Bone marrow (tissue), 2 donors: ENCODE measurements at regions not wholly inside any gene's neighbourhood (a gene's known extent, or its start where the extent isn't known, plus 50 kb on each side); places are given as distances from the start of the nearest gene placed in this dataset.
"Not testable (repeated sequence)": the region's sequence is repeated elsewhere in the genome, so short reads cannot be mapped to it uniquely, and the experiment has no call there.

ENCODE experiments used
- DNase-seq, 2 donors: peaks; one replicate each; lab custom pipeline; 2025; lab: John Stamatoyannopoulos, UW

DNA sequence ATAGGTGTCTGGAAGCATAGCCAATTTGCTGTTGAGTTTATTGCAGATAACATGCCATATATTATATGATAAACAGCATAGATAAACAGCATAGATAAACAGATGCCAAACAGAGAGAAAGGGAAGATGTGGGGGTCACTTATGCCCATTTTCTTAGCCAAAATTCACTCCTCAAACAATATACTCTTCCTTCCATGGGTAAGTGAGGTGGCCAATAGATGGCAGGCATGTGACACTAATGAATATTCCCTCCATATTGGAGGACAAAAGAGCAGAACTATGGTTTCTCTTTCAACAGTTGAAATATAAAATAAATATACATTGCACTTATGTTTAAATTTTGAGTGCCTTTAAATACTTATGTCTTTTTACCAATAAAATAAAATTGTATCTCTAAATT lies 1212.8 kb downstream of the REEP3 start:
- DNase-seq: no peak

GRCh38 chr10:64738462-64738861 lies 1217.3 kb downstream of the REEP3 start:
- DNase-seq: no peak

- DNase-seq: no peak
Measured at GRCh38 chr10:64745565-64745964, 1224.4 kb downstream of the REEP3 start.

DNA sequence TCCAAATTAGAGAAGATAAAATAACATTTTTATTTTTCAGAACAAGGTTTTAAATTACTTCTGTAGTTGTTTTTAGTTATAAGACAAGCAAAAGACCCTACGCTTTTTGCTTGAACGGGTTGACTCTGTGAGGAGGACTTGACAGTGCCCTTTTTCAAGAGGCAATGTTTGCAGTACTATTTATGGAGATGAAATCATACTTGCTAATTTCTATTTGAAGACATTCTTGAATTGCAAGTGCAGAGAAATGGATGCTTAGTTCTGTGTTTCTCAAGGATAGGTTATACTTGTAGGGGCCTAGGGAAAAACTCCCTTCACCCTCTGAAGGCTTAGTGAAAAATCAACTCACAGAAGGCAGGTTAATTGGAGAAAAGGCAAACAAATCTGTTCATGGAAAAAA lies 1229.5 kb downstream of the REEP3 start:
- no peak for DNase-seq

GRCh38 chr10:64753516-64753915 lies 1232.3 kb downstream of the REEP3 start:
- DNase-seq: no peak

GRCh38 chr10:64760371-64760770 lies 1239.2 kb downstream of the REEP3 start:
- no peak for DNase-seq

GRCh38 chr10:64762861-64763260 lies 1241.7 kb downstream of the REEP3 start:
- DNase-seq: no peak

DNA sequence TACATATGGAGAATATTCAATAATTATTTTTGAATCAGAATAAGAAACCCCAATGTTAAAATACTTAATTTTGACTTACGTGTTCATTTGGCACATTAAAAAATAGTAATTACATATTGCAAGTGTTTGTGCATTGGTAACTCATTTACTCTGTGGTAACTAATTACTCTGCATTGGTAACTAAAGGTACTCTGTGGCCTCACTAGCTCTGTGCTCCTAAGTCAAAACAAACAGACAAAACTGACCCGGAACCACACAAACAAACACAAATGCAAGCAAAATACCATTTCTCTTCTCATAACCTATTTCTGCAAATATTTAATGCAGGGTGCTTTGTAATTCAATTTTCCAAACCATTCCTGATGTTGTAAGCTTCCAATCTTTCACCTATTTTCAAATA lies 1244.3 kb downstream of the REEP3 start:
- DNase-seq: no peak

DNA sequence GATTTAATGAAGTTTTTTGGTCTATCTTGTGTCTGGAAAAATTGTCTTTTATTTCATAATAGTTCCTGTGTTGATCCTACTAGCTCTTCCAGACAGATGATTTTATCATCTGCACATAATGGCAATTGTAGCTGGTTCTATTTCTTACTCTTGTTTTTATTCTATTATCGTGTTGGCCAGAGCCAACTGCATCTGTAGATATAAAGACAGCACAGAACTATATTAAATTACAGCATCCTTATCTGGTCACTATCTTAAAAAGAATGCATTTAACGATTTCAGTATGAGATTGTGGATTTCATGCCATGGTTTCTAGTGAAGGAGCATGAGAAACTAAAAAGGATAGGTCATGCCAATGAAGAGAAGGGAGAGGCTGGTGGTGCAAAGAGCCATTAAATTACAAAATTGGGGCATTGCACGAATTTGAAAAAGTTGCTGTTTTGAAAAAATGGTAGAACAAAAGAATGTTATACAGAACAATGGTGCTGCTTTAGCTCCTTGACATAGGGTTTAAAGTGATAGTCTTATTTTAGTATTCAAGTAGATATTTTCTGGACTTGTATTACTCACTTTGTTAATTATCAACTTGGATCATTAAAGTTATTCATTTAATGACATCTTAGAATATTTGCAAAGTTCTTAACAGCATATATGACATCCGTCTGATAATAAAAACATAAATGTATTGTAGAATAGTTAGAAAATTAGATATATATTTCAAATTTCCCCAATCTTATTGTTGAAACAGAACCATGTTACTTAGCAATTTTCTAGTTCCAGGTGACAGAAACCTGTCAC lies 1250.3 kb downstream of the REEP3 start:
- no peak for DNase-seq

DNA sequence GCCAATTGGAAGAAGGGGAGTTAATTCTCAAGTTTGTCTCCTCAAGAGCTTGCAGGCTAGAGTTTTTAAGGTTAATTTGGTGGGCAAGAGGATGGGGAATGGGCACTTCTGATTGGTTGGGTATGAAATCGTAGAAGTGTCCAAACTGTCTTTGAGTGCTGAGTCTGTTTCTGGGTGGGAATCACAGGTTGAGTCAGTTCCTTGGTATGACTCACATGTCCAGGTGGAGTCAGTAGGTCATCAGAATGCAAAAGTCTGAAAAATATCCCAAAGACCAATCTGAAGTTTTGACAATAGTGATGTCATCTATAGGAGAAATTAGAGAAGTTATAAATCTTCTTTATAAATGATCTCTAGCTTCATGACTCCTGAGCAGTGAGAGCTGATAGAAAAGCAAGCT lies 1252.2 kb downstream of the REEP3 start:
- DNase-seq: no peak

DNA sequence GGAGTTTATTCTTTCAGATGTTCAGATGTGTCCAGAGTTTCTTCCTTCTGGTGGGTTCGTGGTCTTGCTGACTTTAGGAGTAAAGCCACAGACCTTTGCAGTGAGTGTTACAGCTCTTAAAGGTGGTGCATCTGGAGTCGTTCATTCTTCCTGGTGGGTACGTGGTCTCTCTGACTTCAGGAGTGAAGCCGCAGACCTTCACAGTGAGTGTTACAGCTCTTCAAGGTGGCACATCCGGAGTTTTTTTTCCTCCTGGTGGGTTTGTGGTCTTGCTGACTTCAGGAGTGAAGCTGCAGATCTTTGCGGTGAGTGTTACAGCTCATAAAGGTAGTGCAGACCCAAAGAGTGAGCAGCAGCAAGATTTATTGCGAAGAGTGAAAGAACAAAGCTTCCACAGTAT lies 1263.2 kb downstream of the REEP3 start:
- DNase-seq: not testable (repeated sequence)

DNA sequence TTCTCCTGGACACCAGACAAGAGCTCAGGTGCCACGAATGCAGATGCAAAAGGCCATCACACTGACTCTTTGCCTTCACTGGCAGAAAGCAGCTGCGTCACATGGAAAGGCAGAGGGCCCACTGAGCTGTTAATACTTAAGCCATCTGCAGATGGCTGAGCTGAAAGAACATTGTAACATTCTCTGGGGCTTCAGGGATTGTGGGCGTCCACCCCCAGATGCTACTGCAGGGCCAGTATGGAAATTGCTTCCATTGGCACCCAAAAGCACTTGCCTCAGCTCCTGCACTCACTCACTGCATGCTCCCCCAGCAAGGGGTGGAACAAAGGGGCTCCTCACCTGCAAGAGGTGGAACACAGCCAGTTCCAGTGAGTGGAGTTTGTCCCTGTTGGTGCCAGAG lies 1264.6 kb downstream of the REEP3 start:
- DNase-seq: no peak

- DNase-seq: no peak
Measured at GRCh38 chr10:64786989-64787388, 1265.8 kb downstream of the REEP3 start.

GRCh38 chr10:64795847-64796246 lies 1274.6 kb downstream of the REEP3 start:
- no peak for DNase-seq

DNA sequence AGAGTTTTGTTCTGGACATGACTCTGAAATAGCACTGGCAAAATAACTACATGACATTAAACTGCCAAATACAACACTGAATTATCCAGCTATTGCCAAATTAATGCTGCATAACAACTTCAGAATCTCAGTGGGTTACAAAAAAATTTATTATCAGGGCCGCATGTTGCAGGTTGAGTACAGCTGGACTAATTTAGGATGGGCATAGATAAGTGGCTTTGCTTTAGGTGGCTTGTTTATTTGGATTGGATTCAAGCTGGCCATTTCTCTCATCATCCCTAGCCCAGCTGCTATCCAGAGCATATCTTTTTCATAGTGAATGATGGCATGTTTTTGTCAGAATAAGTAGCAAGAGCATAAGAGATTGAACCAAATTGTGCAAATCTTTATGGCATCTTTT lies 1277.1 kb downstream of the REEP3 start:
- no peak for DNase-seq

GRCh38 chr10:64808233-64808632 lies 1287.0 kb downstream of the REEP3 start:
- DNase-seq: not testable (repeated sequence)

DNA sequence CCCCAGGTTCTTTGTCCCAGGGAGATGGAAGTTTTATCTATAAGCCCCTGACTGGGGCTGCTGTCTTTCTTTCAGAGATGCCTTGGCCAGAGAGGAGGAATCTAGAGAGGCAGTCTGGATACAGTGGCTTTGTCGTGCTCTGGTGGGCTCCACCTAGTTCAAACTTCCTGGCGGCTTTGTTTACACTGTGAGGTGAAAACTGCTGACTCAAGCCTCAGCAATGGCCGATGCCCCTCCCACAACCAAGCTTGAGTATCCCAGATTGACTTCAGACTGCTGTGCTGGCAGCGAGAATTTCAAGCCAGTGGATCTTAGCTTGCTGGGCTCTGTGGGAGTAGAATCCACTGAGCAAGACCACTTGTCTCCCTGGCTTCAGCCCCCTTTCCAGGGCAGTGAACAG lies 1288.8 kb downstream of the REEP3 start:
- DNase-seq: not testable (repeated sequence)

- DNase-seq: no peak
Measured at GRCh38 chr10:64813391-64813790, 1292.2 kb downstream of the REEP3 start.

- DNase-seq: no peak
Measured at GRCh38 chr10:64814201-64814600, 1293.0 kb downstream of the REEP3 start.

DNA sequence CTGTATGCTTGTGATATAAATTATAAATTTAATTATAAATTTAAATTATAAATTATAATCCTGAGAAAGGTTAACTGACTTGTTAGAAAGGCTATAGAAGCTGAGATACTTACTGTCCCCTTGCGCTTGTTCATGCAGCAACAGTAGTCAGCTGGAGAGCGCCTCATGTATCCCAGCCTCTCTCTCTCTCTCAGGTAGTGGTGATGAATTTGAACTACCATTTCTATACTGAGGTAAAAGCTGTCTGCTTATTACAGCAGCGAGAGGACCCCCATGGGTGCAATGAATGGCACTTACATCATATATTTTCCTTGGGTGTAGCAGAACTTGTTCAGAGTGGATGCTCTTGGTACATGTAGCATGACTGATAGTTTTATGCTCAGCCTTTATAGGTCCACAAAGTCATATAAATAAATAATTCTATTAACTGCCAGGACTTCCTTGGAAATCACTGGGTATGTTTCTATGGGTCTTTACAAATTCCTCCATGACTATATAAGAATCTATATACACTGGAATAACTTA lies 1308.7 kb downstream of the REEP3 start:
- DNase-seq: no peak

DNA sequence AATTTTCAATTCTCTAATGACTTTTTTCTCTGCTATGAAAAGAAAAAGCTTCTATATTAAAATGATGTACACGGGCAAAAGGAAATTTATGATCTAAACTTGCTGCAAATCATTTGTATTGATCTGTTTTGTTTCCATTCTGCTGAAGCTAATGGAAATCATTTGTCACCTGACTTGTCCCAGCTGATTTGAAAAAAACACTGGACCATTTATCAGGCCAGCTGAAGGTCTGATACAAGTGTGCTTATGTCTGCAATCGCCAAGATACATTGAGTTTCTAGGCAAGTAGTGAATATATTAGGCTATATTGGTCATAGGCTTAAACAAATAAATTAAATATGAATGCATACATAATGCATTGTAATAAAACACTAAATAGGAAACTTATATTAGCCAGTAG lies 1309.7 kb downstream of the REEP3 start:
- DNase-seq: no peak

- no peak for DNase-seq
Measured at GRCh38 chr10:64840341-64840740, 1319.1 kb downstream of the REEP3 start.

- DNase-seq: no peak
Measured at GRCh38 chr10:64846700-64847099, 1325.5 kb downstream of the REEP3 start.

- no peak for DNase-seq
Measured at GRCh38 chr10:64855941-64856340, 1334.7 kb downstream of the REEP3 start.
